ENCODE measurements at regions not wholly inside any gene's neighbourhood (a gene's known extent, or its start where the extent isn't known, plus 50 kb on each side); places are given as distances from the start of the nearest gene placed in this dataset.

DNA sequence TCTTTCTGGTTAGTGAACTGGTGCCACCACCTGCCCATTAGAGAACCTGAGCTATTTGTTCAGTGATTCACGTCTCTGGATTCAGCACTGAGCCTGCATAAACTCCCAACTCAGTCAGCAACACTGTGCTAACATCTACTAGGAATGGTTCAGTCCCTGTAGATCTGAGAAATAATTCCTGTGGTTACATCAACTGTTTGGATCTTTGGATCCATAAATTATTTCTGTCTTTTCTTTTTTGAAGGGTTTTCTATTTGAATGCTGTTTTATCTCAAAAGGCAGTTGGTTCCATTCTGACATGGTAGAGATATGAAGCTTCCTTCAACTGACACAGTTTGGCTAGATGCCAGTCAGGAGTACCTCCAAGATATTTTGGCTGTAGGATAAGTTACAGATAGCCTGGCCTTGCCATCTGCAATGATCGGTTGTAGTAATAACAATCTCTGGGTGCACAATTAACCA, 125.9 kb downstream of the TRMT11 start:
- TF ChIP-seq, protein P1, sequence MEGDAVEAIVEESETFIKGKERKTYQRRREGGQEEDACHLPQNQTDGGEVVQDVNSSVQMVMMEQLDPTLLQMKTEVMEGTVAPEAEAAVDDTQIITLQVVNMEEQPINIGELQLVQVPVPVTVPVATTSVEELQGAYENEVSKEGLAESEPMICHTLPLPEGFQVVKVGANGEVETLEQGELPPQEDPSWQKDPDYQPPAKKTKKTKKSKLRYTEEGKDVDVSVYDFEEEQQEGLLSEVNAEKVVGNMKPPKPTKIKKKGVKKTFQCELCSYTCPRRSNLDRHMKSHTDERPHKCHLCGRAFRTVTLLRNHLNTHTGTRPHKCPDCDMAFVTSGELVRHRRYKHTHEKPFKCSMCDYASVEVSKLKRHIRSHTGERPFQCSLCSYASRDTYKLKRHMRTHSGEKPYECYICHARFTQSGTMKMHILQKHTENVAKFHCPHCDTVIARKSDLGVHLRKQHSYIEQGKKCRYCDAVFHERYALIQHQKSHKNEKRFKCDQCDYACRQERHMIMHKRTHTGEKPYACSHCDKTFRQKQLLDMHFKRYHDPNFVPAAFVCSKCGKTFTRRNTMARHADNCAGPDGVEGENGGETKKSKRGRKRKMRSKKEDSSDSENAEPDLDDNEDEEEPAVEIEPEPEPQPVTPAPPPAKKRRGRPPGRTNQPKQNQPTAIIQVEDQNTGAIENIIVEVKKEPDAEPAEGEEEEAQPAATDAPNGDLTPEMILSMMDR (conservative IDR thresholded peaks at IDR 0.05): no peak
- TF ChIP-seq EZH2 (IDR thresholded peaks at IDR 0.05; ENCODE audit: low read depth): no peak

All from PC-9 (cell line).